Medulla oblongata (tissue), 1 donor: ENCODE measurements at regions not wholly inside any gene's neighbourhood (a gene's known extent, or its start where the extent isn't known, plus 50 kb on each side); places are given as distances from the start of the nearest gene placed in this dataset.
"Not testable (repeated sequence)": the region's sequence is repeated elsewhere in the genome, so short reads cannot be mapped to it uniquely, and the experiment has no call there.

Experiments
- DNase-seq: peaks from one replicate; pipeline ENCODE4 v3.0.0-alpha.2; 2015; ENCODE audit errors: extremely low spot score

- no peak for DNase-seq
Observed at GRCh38 chr3:72033666-72034428, 248.9 kb upstream of the PROK2 start.

GRCh38 chr3:72032441-72033135 is 247.6 kb upstream of the PROK2 start:
- no peak for DNase-seq

DNA sequence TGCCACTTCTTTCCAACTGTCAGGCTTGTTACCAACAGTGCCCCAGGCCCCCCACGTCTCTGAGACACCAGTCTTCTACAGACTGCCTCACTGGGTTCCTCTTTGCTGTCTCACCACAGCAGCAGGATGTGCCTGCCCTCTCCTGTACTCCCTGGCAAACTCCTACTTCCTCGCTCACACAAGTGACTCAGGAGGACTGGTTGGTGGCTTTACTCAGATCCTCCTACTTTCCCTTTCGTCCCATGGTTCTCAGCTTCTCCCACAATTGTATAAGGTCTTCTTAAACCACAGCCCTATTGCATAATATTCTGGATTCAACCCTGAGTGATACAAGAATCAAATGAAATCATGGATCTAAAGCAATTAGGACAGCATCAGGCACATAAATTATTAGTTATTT is 246.6 kb upstream of the PROK2 start:
- DNase-seq, result peak; percentile 38

- not testable (repeated sequence) for DNase-seq
Observed at GRCh38 chr3:72030296-72030695, 245.3 kb upstream of the PROK2 start.

DNA sequence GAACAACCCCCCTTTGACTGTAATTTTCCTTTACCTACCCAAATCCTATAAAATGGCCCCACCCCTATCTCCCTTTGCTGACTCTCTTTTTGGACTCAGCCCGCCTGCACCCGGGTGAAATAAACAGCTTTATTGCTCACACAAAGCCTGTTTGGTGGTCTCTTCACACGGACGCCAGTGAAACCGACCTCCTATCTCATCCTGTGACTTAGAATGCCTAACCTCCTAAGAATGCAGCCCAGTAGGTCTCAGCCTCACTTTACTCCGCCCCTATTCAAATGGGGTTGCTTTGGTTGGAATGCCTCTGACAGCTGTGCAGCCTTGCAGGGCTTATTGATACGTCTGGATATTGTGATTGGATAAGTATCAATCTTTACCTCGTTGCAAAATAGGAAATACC is 243.8 kb upstream of the PROK2 start:
- DNase-seq, result not testable (repeated sequence)

- DNase-seq, result not testable (repeated sequence)
Observed at GRCh38 chr3:72028307-72028706, 243.4 kb upstream of the PROK2 start.

DNA sequence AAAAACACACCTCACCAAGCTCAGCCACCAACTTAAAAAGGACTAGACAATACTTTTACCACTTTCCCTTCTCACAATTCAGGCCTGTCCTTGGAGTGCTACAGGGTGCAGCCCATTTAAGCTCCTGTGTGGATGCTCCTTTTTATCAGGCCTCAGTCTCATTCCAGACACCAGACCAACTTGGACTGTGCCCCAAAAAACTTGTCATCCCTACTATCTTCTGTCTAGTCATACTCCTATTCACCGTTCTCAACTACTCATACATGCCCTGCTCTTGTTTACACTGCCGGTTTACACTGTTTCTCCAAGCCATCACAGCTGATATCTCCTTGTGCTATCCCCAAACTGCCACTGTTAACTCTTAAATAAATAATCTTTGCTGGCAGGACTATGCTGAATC is 242.8 kb upstream of the PROK2 start:
- DNase-seq, result not testable (repeated sequence)

DNA sequence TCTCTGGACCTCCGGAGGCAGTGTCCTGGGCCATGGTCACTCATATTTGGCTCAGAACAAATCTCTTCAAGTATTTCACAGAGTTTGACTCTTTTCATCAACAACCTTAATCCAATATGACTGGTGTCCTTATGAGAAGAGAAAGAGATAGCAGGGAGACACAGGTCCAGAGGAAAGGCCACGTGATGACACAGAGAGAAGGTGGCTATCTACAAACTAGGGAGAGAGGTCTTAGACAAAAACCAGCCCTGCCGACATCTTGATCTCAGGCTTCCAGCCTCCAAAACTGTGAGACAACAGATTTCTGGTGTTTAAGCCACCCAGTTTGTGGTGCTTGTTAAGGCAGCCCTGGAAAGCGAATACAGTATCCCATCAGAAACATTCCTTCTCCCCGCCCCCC is 237.1 kb upstream of the PROK2 start:
- DNase-seq, result no peak

DNA sequence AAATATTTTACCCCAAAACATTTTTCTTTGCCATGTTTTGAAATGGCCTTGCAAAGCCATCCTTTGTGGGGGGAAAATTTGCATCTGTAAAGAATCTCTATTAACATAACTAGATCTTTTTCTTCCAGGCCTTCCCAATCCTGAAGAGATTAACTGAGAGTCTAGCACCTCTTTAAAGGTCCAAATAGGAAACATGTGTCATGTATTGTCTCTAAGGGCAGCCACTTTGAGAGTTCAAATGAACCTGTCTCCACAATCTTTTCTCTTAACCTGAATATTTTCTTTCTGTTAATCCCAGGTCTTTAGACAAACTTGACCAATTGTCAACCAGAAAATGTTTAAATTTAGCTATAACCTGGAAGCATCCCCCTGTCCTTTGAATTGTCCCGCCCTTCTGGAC is 236.6 kb upstream of the PROK2 start:
- DNase-seq, result no peak

DNA sequence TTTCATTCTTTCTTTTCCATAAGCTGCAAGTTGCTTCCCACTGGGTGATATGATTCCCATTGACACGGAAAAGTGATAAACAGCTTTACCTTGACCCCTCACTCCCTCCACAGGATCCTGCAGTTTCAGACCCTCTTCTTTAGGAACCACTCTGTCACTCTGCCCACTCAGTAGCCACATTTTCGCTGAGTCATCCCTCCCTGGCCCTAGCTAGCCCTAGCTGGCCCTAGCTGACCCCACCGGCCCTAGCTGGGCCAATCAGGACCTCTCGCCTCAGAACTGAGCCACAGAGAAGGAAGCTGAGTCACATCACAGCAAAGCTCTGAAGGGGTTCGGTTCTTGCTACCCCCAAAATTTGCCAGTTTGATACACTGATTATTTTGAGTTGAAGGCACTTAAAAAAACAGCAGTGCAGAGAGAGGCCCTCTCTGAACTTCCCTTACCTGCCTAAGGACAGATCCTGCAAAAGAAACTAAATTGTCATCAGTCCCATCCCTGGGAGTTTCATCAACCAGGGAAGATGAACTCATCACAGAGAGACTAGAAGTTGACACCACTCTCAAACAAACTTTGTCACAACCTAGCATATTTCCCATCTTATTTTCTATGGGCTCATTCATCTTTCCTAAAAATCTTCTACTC is 233.5 kb upstream of the PROK2 start:
- DNase-seq, result no peak

DNA sequence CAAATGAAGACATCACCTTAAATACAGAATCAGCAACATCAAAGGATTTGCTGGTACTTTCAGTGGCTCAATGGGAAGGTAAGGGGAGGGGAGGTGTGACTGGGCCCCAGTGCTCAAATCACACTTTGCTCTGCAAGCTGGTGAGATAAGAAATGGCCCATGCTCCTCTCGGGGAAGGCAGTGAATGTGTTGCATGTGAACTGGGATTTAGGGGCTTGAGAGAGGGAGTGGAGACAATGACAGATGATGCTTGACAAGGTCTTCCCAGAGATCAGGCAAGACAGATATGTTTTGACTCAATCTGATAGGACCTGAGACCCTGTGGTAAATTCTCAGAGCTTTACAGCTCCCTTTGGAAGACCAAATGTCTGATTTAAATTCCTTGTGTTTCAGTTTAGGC is 233.0 kb upstream of the PROK2 start:
- DNase-seq, result no peak

DNA sequence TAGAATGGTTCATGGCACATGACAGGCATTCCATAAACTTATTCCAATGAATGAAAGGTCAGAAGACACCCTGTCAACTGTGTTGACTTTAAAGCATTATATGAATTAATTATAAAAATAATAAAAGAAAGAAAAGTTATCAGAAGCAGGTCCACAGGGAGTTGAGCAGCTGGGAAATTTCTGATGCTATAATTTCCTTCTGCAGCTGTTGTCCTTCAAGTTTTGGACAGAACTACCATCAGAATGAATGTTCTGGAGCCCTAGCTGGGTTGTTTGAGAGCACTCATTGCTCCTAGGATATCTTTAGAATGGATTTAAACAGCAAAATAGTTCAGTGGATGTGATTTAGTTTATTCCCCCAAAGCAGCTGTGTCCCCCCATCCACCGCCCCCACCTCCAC is 232.4 kb upstream of the PROK2 start:
- DNase-seq, result no peak

- no peak for DNase-seq
Observed at GRCh38 chr3:72015463-72015862, 230.5 kb upstream of the PROK2 start.

DNA sequence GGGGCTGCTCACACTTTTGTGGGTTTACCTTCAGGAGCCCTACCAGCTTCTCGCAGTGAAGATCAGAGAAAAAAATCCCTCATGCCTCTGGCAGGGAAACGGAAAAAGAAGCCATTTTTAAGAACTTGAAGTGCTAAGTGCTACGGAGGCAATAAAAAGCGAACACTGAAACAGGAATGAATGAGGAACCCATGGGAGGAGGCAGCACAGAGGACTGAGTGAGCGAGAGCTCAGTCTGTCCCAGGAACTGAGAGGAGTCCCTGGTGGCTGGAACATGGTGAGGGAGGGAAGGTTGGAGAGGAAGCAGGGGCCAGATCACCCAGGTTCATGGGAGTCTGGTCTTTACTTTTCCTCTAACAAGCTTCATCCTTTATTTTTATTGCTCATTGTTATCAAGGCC is 228.1 kb upstream of the PROK2 start:
- DNase-seq, result peak; percentile 14

DNA sequence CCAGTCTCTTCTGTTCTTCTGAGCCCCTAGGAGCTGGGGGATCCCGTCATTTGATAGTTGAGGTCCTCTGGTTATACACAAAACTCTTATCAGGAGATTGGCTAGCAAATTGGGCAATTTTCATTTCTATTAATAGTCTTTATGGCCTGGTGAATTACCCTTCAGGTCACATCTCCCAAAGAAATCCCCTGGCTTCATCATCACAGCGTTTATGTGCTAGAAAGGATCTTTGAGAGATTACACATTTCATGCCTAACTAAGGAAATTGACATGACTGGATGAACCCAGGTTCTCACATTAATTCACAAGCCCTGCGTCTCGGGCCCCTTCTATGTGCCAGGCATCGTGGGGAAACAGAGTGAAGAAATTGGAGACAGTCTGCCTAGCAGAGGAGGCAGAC is 227.4 kb upstream of the PROK2 start:
- no peak for DNase-seq

DNA sequence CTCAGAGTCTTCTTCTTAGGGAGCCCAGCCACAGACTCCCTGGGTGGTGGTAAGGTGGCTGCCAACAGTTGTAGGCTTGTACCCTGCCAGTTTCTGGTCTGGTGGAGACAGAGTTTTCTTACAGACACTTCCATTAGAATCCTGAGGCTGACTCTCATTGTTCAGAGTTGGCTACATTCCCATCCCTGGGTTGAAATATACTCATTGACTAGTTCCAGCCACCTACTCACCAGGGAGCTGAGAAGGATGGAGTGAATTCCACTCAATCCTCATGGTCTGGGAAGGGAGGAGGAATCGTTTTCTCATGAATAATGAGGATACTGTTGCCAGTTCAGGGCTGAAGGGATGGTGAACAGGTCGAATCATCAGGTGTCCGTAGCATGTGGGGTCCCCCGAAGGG is 226.5 kb upstream of the PROK2 start:
- peak; percentile 18 for DNase-seq

GRCh38 chr3:72009851-72010443 is 225.0 kb upstream of the PROK2 start:
- DNase-seq, result no peak

- no peak for DNase-seq
Observed at GRCh38 chr3:72008226-72008996, 223.5 kb upstream of the PROK2 start.

DNA sequence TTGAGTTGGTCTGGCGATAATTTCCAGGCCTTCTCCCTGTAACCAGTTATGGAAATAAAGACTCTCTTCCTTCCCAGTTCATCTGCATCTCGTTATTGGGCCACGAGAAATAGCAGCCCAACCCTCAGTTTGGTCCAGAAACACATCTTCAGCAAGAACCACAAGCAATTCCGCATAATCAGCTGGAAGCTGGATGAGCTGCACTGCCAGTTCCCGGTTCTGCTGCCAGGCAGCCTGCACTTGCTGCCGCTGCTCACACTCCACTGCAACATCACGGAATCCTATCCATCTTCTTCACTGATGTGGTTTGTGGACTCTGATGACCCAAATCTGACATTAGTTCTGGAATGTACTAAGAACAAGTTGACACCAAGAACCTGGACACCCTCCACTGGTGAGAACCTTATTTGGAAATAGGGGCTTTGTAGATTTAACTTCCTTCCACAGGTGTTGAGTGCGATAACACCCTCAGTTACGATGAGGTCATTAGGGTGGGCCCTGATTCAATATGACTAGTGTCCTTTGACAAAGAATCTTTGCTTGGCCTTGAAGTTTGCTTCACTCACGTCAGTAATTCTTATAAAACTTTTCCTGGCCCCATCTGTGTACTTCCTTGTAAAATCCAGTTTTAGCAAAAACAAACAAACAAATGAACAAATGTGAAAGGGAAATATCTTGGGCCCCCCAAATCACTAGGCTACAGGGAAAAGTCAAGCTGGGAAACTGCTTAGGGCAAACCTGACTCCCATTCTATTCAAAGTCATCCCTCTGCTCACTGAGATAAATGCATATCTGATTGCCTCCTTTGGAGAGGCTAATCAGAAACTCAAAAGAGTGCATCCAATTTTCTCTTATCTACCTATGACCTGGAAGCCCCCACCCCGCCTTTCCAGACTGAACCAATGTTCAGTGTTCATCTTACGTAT is 221.9 kb upstream of the PROK2 start:
- no peak for DNase-seq

DNA sequence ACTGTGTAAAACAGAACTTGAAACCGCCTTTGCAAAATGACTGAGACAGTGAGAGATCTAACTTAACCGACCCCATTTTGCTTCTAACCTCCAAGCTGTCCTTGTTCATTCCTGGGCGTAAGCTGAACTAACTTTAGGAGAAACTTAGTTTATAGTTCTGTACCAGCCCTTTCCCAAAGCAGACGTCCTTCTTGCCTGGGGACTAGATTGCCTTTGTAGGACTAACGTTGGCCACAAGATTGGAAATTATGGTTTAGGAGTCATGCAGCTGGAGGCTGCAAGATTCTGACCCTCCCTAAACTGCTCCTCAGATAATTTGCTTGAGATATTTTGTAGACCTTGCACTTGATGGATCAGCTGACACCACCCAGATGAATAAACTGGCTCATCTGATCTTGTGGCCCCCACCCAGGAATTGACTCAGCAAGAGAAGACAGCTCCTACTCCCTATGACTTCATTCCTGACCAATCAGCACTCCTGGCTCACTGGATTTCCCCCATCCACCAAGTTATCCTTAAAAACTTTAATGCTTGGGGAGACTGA is 219.9 kb upstream of the PROK2 start:
- no peak for DNase-seq
